H1 (cell line): ENCODE measurements at regions not wholly inside any gene's neighbourhood (a gene's known extent, or its start where the extent isn't known, plus 50 kb on each side); places are given as distances from the start of the nearest gene placed in this dataset.

Experiments
- CTCF ChIA-PET: fragments of 300-600 bp; sonication (Branson Sonifier 250); formaldehyde crosslinking; loops from one replicate; lab custom pipeline; 2021; ENCODE audit not compliant: partially characterized antibody; lab: Charles Lee
- POLR2A ChIA-PET: fragments of 300-600 bp; sonication (Branson Sonifier 250); formaldehyde crosslinking; loops from one replicate; lab custom pipeline; 2021; ENCODE audit warnings: inconsistent platforms; ENCODE audit not compliant: partially characterized antibody; lab: Charles Lee
- DNase-seq, 2 experiments: peaks; one replicate each; pipeline versions ENCODE4 v3.0.0 to v3.0.0-alpha.2; 2010 to 2022; ENCODE audit warnings: low spot score in 2 of 2, low read depth in 1 of 2, mixed read lengths in 1 of 2
- FAIRE-seq: peaks from 2 replicates; lab custom pipeline; 2011; peaks lifted over from hg19 to GRCh38; lab: Jason Lieb, UNC
- H2AFZ ChIP-seq: 2 replicates; pipeline ENCODE4 v1.8.1; 2012; ENCODE audit warnings: low read length, inconsistent platforms
- H2AK5ac ChIP-seq: 2 replicates; pipeline ENCODE4 v1.6.1; 2013; ENCODE audit warnings: low read depth, low read length
- H2BK120ac ChIP-seq: replicated peaks from 2 replicates; pipeline ENCODE3; 2013; ENCODE audit warnings: low read depth, low read length, inconsistent platforms
- H2BK12ac ChIP-seq: 2 replicates; pipeline ENCODE4 v1.6.1; 2013; ENCODE audit warnings: low read depth, low read length
- H2BK15ac ChIP-seq: 2 replicates; pipeline ENCODE4 v1.6.1; 2013; ENCODE audit warnings: low read length
- H2BK20ac ChIP-seq: 2 replicates; pipeline ENCODE4 v1.6.1; 2013; ENCODE audit warnings: low read length
- H2BK5ac ChIP-seq: 2 replicates; pipeline ENCODE4 v1.6.1; 2013; ENCODE audit warnings: low read depth, low read length
- H3K14ac ChIP-seq: 2 replicates; pipeline ENCODE4 v1.6.1; 2013; ENCODE audit warnings: inconsistent platforms; ENCODE audit not compliant: insufficient read length
- H3K18ac ChIP-seq: 2 replicates; pipeline ENCODE4 v1.6.1; 2013; ENCODE audit warnings: low read length; ENCODE audit errors: extremely low read depth
- H3K23ac ChIP-seq: 2 replicates; pipeline ENCODE4 v1.6.1; 2013; ENCODE audit warnings: inconsistent platforms; ENCODE audit not compliant: insufficient read length
- H3K23me2 ChIP-seq: 2 replicates; pipeline ENCODE4 v1.6.1; 2013; ENCODE audit warnings: low read depth, low read length
- H3K27ac ChIP-seq: 2 replicates; pipeline ENCODE4 v1.6.1; 2011; ENCODE audit warnings: low read depth, low read length, inconsistent platforms
- H3K27me3 ChIP-seq, 4 experiments: replicated peaks in 1 of 4; 1 replicate in 1 of 4; 2 replicates in 3 of 4; pipeline versions ENCODE4 v1.6.1 to v1.8.1; 2011 to 2013; ENCODE audit warnings: low read length in 3 of 4, mild to moderate bottlenecking in 3 of 4, inconsistent platforms in 2 of 4, mixed read lengths in 2 of 4, moderate library complexity in 1 of 4; ENCODE audit not compliant: control insufficient read depth in 3 of 4, insufficient read depth in 3 of 4; ENCODE audit errors: extremely low read depth in 1 of 4
- H3K36me3 ChIP-seq, 4 experiments: 2 replicates each; pipeline versions ENCODE4 v1.6.1 to v1.8.1; 2011 to 2013; ENCODE audit warnings: mild to moderate bottlenecking in 4 of 4, low read length in 3 of 4, moderate library complexity in 2 of 4, control low read depth in 1 of 4, inconsistent platforms in 1 of 4; ENCODE audit not compliant: insufficient read depth in 4 of 4, control insufficient read depth in 2 of 4
- H3K4ac ChIP-seq: replicated peaks from 2 replicates; pipeline ENCODE3; 2013; ENCODE audit warnings: low read length, low read depth, mixed read lengths, inconsistent platforms; ENCODE audit not compliant: insufficient read length
- H3K4me1 ChIP-seq, 4 experiments: replicated peaks in 1 of 4; 1 replicate in 1 of 4; 2 replicates in 3 of 4; pipeline versions ENCODE4 v1.6.1 to v1.8.1; 2011 to 2013; ENCODE audit warnings: low read length in 3 of 4, inconsistent platforms in 2 of 4, mixed read lengths in 1 of 4; ENCODE audit not compliant: insufficient read depth in 4 of 4, control insufficient read depth in 3 of 4
- H3K4me2 ChIP-seq, 2 experiments: 2 replicates each; pipeline versions ENCODE4 v1.6.1 to v1.8.1; 2011 to 2013; ENCODE audit warnings: low read depth in 2 of 2, low read length in 2 of 2, control low read depth in 1 of 2, inconsistent platforms in 1 of 2, mild to moderate bottlenecking in 1 of 2; ENCODE audit not compliant: insufficient read depth in 1 of 2
- H3K4me3 ChIP-seq, 4 experiments: fragments of 200-600, 300-600 bp in 1 of 4; sonication (generic), shearing (Covaris generic), sonication (Bioruptor Twin) in 1 of 4; 2 replicates each; pipeline versions ENCODE4 v1.5.1 to v1.8.1; 2011 to 2016; ENCODE audit warnings: low read length in 4 of 4, low read depth in 3 of 4, control low read depth in 2 of 4, inconsistent platforms in 2 of 4, mild to moderate bottlenecking in 2 of 4, mixed read lengths in 1 of 4, moderate library complexity in 1 of 4; ENCODE audit not compliant: insufficient read depth in 2 of 4; ENCODE audit errors: extremely low read depth in 1 of 4
- H3K56ac ChIP-seq: replicated peaks from 2 replicates; pipeline ENCODE3; 2013; ENCODE audit warnings: low read depth, mild to moderate bottlenecking, mixed read lengths, low read length, inconsistent platforms; ENCODE audit not compliant: insufficient read length
- H3K79me1 ChIP-seq: 2 replicates; pipeline ENCODE4 v1.6.1; 2013; ENCODE audit warnings: low read depth, low read length, control low read depth
- H3K79me2 ChIP-seq, 2 experiments: 2 replicates each; pipeline versions ENCODE4 v1.6.1 to v1.8.1; 2012 to 2013; ENCODE audit warnings: low read length in 2 of 2, mild to moderate bottlenecking in 2 of 2, inconsistent platforms in 1 of 2; ENCODE audit not compliant: insufficient read depth in 2 of 2, control insufficient read depth in 1 of 2
- H3K9ac ChIP-seq, 4 experiments: replicated peaks in 1 of 4; 1 replicate in 1 of 4; 2 replicates in 3 of 4; pipeline versions ENCODE4 v1.6.1 to v1.8.1; 2011 to 2013; ENCODE audit warnings: low read depth in 3 of 4, low read length in 3 of 4, control low read depth in 2 of 4, mild to moderate bottlenecking in 2 of 4, moderate library complexity in 2 of 4, inconsistent platforms in 1 of 4; ENCODE audit errors: extremely low read depth in 1 of 4
- H3K9me3 ChIP-seq, 2 experiments: 2 replicates each; pipeline versions ENCODE4 v1.6.1 to v1.8.1; 2012 to 2013; ENCODE audit warnings: mild to moderate bottlenecking in 2 of 2, moderate library complexity in 2 of 2, control low read depth in 1 of 2, inconsistent platforms in 1 of 2, low read depth in 1 of 2, low read length in 1 of 2, mixed read lengths in 1 of 2; ENCODE audit not compliant: insufficient read depth in 2 of 2
- H4K20me1 ChIP-seq, 2 experiments: replicated peaks in 1 of 2; 2 replicates each; pipeline versions ENCODE3 to v1.8.1; 2011 to 2013; ENCODE audit warnings: inconsistent platforms in 2 of 2, low read length in 2 of 2, mild to moderate bottlenecking in 1 of 2; ENCODE audit not compliant: insufficient read depth in 2 of 2, control insufficient read depth in 1 of 2
- H4K5ac ChIP-seq: 2 replicates; pipeline ENCODE4 v1.6.1; 2013; ENCODE audit warnings: low read length, low read depth, mixed read lengths, inconsistent platforms; ENCODE audit not compliant: insufficient read length
- H4K8ac ChIP-seq: 2 replicates; pipeline ENCODE4 v1.8.0; 2013; ENCODE audit warnings: mild to moderate bottlenecking, moderate library complexity, low read length, inconsistent platforms; ENCODE audit not compliant: insufficient read depth; ENCODE audit errors: extremely low read depth
- H4K91ac ChIP-seq: replicated peaks from 2 replicates; pipeline ENCODE3; 2013; ENCODE audit warnings: low read length, mixed read lengths, inconsistent platforms; ENCODE audit not compliant: insufficient read length
- TBP ChIP-seq: IDR thresholded peaks from 2 replicates; pipeline ENCODE4 v1.6.1; 2011; ENCODE audit warnings: low read depth, low read length, improper control_type of control experiment
- whole genome bisulfite sequencing, 2 experiments: shearing (Covaris generic) in 1 of 2; methylation state at CpG; one replicate each; pipeline versions ENCODE4 v1.1.6 to v1.1.7; 2013 to 2015; ENCODE audit warnings: low lambda C conversion rate in 2 of 2, mixed read lengths in 2 of 2, inconsistent platforms in 1 of 2, low coverage in 1 of 2, missing lambda C conversion rate in 1 of 2; ENCODE audit not compliant: insufficient replicate concordance in 2 of 2, insufficient coverage in 1 of 2, insufficient read length in 1 of 2; ENCODE audit errors: extremely low coverage in 1 of 2, missing lambda C conversion rate in 1 of 2; 5-methylcytosine and 5-hydroxymethylcytosine counted together

DNA sequence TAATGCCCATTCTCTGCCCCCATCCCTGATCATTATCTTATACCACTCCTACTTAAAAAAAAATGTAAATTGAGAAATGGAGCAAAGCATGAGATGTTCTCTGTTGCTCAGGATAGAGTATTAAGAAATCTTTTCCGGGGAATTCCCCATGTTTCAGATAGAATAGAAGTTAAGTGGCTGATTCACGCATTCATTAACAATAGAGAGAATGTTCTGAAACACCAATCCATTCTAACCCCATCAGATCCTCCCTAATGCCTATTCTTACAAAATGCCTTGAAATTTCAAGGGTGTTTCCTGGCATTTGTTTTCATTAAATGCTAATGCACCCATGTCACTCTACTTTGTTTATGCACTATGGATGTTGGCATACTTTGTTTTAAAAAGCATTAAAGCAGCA lies 101.1 kb downstream of the AREG start:
- Histone ChIP-seq H2BK12ac (no peak overlapping the region), H3K27ac (no peak overlapping the region), H3K27me3 (no peaks in the 10 kb centered on the region), H2BK15ac (no peak overlapping the region), H2AK5ac (no peak overlapping the region), H3K56ac (no peak overlapping the region), H3K14ac (no peak overlapping the region), H2AFZ (no peak overlapping the region), H3K9ac (no peak overlapping the region), H4K5ac (no peak overlapping the region), H3K4ac (no peak overlapping the region), H3K9me3 (no peaks in the 10 kb centered on the region), H2BK120ac (no peak overlapping the region), H3K79me2 (no peaks in the 10 kb centered on the region), H2BK5ac (no peak overlapping the region), H3K18ac (no peak overlapping the region), H3K4me1 (peaks cover 0 to 8% (median 1%) of the 10 kb centered on the region in 4 experiments; a peak in 3 of 7 replicates), H3K23me2 (no peaks in the 10 kb centered on the region), H3K23ac (no peak overlapping the region), H3K4me2 (no peak overlapping the region; a peak in 1 of 4 replicates), H3K36me3 (no peaks in the 10 kb centered on the region), H4K91ac (no peak overlapping the region), H3K4me3 (no peak overlapping the region), H4K8ac (no peak overlapping the region), H3K79me1 (no peaks in the 10 kb centered on the region), H4K20me1 (no peaks in the 10 kb centered on the region), H2BK20ac (no peak overlapping the region)
- DNase-seq (no peak), FAIRE-seq (no peak)
- POLR2A ChIA-PET = no interaction called here
- CTCF ChIA-PET = interaction anchor here (1.5 to 3.2 kb wide), 2 partner anchors 15 to 79 kb away, joined by 4 to 14 read pairs; no protein-coding TSS in a partner anchor
- WGBS, 2 experiments = 74% methylated on average over 2 of the region's 2 CpGs; no CpG with 5 or more reads in 1 of the 2 experiments
- no peak for TF ChIP-seq TBP
